DND-41 (cell line): ENCODE measurements at regions not wholly inside any gene's neighbourhood (a gene's known extent, or its start where the extent isn't known, plus 50 kb on each side); places are given as distances from the start of the nearest gene placed in this dataset.

Experiments used
- CTCF ChIP-seq: IDR thresholded peaks from 2 replicates; pipeline ENCODE4 v1.5.1; 2012; ENCODE audit warnings: borderline replicate concordance, low read length, moderate library complexity, mild to moderate bottlenecking; ENCODE audit not compliant: poor library complexity, severe bottlenecking; ENCODE audit errors: extremely low read depth
- EZH2 ChIP-seq: IDR thresholded peaks from 3 replicates; pipeline ENCODE4 v1.6.1; 2012; ENCODE audit warnings: borderline replicate concordance, low read depth, mild to moderate bottlenecking, moderate library complexity, low read length, inconsistent platforms; ENCODE audit not compliant: severe bottlenecking

GRCh38 chr10:76675951-76676587 is 961.5 kb downstream of the KCNMA1 start:
- no peak for TF ChIP-seq CTCF
- TF ChIP-seq EZH2 = no peak
